ENCODE measurements at regions not wholly inside any gene's neighbourhood (a gene's known extent, or its start where the extent isn't known, plus 50 kb on each side); places are given as distances from the start of the nearest gene placed in this dataset.

- no peak overlapping the region for H3K4me3 ChIP-seq (ENCODE audit: low read length)
- H3K4me1 ChIP-seq (ENCODE audit: control insufficient read depth, insufficient read depth, low read length) = no peaks in the 10 kb centered on the region
- no peaks in the 10 kb centered on the region for H3K27me3 ChIP-seq (ENCODE audit: control insufficient read depth, insufficient read depth, low read length)
- no peak overlapping the region for H3K27ac ChIP-seq (ENCODE audit: low read depth, low read length)
- no peaks in the 10 kb centered on the region for H3K36me3 ChIP-seq (ENCODE audit: control insufficient read depth, insufficient read depth, low read length)
- H3K9ac ChIP-seq (ENCODE audit: low read length) = no peak overlapping the region
These were observed 312.9 kb upstream of the ARID1B start for GRCh38 chr6:156464100-156464878.

GRCh38 chr6:156461647-156462046 lies 315.5 kb upstream of the ARID1B start:
- H3K9ac ChIP-seq (ENCODE audit: low read length) = no peak overlapping the region
- no peak overlapping the region for H3K27ac ChIP-seq (ENCODE audit: low read depth, low read length)
- no peaks in the 10 kb centered on the region for H3K36me3 ChIP-seq (ENCODE audit: control insufficient read depth, insufficient read depth, low read length)
- no peaks in the 10 kb centered on the region for H3K27me3 ChIP-seq (ENCODE audit: control insufficient read depth, insufficient read depth, low read length)
- no peak overlapping the region for H3K4me3 ChIP-seq (ENCODE audit: low read length)
- no peaks in the 10 kb centered on the region for H3K4me1 ChIP-seq (ENCODE audit: control insufficient read depth, insufficient read depth, low read length)

- Histone ChIP-seq H3K4me3 (ENCODE audit: low read length) (no peak overlapping the region), H3K4me1 (ENCODE audit: control insufficient read depth, insufficient read depth, low read length) (no peaks in the 10 kb centered on the region), H3K27me3 (ENCODE audit: control insufficient read depth, insufficient read depth, low read length) (no peaks in the 10 kb centered on the region), H3K27ac (ENCODE audit: low read depth, low read length) (no peak overlapping the region), H3K36me3 (ENCODE audit: control insufficient read depth, insufficient read depth, low read length) (no peaks in the 10 kb centered on the region), H3K9ac (ENCODE audit: low read length) (no peak overlapping the region)
These were observed 319.6 kb upstream of the ARID1B start for GRCh38 chr6:156457601-156458000.

- H3K4me3 ChIP-seq (ENCODE audit: low read length) = no peak overlapping the region
- H3K27ac ChIP-seq (ENCODE audit: low read depth, low read length) = no peak overlapping the region
- H3K27me3 ChIP-seq (ENCODE audit: control insufficient read depth, insufficient read depth, low read length) = no peaks in the 10 kb centered on the region
- no peaks in the 10 kb centered on the region for H3K36me3 ChIP-seq (ENCODE audit: control insufficient read depth, insufficient read depth, low read length)
- no peaks in the 10 kb centered on the region for H3K4me1 ChIP-seq (ENCODE audit: control insufficient read depth, insufficient read depth, low read length)
- H3K9ac ChIP-seq (ENCODE audit: low read length) = no peak overlapping the region
These were observed 321.3 kb upstream of the ARID1B start for GRCh38 chr6:156455847-156456246.

GRCh38 chr6:156454867-156455266 lies 322.3 kb upstream of the ARID1B start:
- no peaks in the 10 kb centered on the region for H3K4me1 ChIP-seq (ENCODE audit: control insufficient read depth, insufficient read depth, low read length)
- H3K27me3 ChIP-seq (ENCODE audit: control insufficient read depth, insufficient read depth, low read length) = no peaks in the 10 kb centered on the region
- H3K27ac ChIP-seq (ENCODE audit: low read depth, low read length) = no peak overlapping the region
- no peak overlapping the region for H3K4me3 ChIP-seq (ENCODE audit: low read length)
- H3K9ac ChIP-seq (ENCODE audit: low read length) = no peak overlapping the region
- no peaks in the 10 kb centered on the region for H3K36me3 ChIP-seq (ENCODE audit: control insufficient read depth, insufficient read depth, low read length)

GRCh38 chr6:156451726-156452125 lies 325.5 kb upstream of the ARID1B start:
- no peaks in the 10 kb centered on the region for H3K27me3 ChIP-seq (ENCODE audit: control insufficient read depth, insufficient read depth, low read length)
- H3K36me3 ChIP-seq (ENCODE audit: control insufficient read depth, insufficient read depth, low read length) = no peaks in the 10 kb centered on the region
- no peaks in the 10 kb centered on the region for H3K4me1 ChIP-seq (ENCODE audit: control insufficient read depth, insufficient read depth, low read length)
- no peak overlapping the region for H3K9ac ChIP-seq (ENCODE audit: low read length)
- H3K27ac ChIP-seq (ENCODE audit: low read depth, low read length) = no peak overlapping the region
- no peak overlapping the region for H3K4me3 ChIP-seq (ENCODE audit: low read length)

- no peak overlapping the region for H3K27ac ChIP-seq (ENCODE audit: low read depth, low read length)
- H3K36me3 ChIP-seq (ENCODE audit: control insufficient read depth, insufficient read depth, low read length) = no peaks in the 10 kb centered on the region
- no peaks in the 10 kb centered on the region for H3K27me3 ChIP-seq (ENCODE audit: control insufficient read depth, insufficient read depth, low read length)
- H3K4me1 ChIP-seq (ENCODE audit: control insufficient read depth, insufficient read depth, low read length) = no peaks in the 10 kb centered on the region
- no peak overlapping the region for H3K9ac ChIP-seq (ENCODE audit: low read length)
- H3K4me3 ChIP-seq (ENCODE audit: low read length) = no peak overlapping the region
These were observed 326.1 kb upstream of the ARID1B start for GRCh38 chr6:156451088-156451487.

GRCh38 chr6:156450421-156450820 lies 326.8 kb upstream of the ARID1B start:
- H3K27me3 ChIP-seq (ENCODE audit: control insufficient read depth, insufficient read depth, low read length) = no peaks in the 10 kb centered on the region
- no peaks in the 10 kb centered on the region for H3K4me1 ChIP-seq (ENCODE audit: control insufficient read depth, insufficient read depth, low read length)
- no peak overlapping the region for H3K27ac ChIP-seq (ENCODE audit: low read depth, low read length)
- no peak overlapping the region for H3K4me3 ChIP-seq (ENCODE audit: low read length)
- no peaks in the 10 kb centered on the region for H3K36me3 ChIP-seq (ENCODE audit: control insufficient read depth, insufficient read depth, low read length)
- H3K9ac ChIP-seq (ENCODE audit: low read length) = no peak overlapping the region

- Histone ChIP-seq H3K36me3 (ENCODE audit: control insufficient read depth, insufficient read depth, low read length) (no peaks in the 10 kb centered on the region), H3K9ac (ENCODE audit: low read length) (no peak overlapping the region), H3K4me3 (ENCODE audit: low read length) (no peak overlapping the region), H3K27ac (ENCODE audit: low read depth, low read length) (no peak overlapping the region), H3K4me1 (ENCODE audit: control insufficient read depth, insufficient read depth, low read length) (no peaks in the 10 kb centered on the region), H3K27me3 (ENCODE audit: control insufficient read depth, insufficient read depth, low read length) (no peaks in the 10 kb centered on the region)
These were observed 327.6 kb upstream of the ARID1B start for GRCh38 chr6:156449569-156449968.

- Histone ChIP-seq H3K27ac (ENCODE audit: low read depth, low read length) (no peak overlapping the region), H3K4me1 (ENCODE audit: control insufficient read depth, insufficient read depth, low read length) (no peaks in the 10 kb centered on the region), H3K36me3 (ENCODE audit: control insufficient read depth, insufficient read depth, low read length) (no peaks in the 10 kb centered on the region), H3K4me3 (ENCODE audit: low read length) (no peak overlapping the region), H3K9ac (ENCODE audit: low read length) (no peak overlapping the region), H3K27me3 (ENCODE audit: control insufficient read depth, insufficient read depth, low read length) (no peaks in the 10 kb centered on the region)
These were observed 328.1 kb upstream of the ARID1B start for GRCh38 chr6:156449128-156449527.

- Histone ChIP-seq H3K4me3 (ENCODE audit: low read length) (no peak overlapping the region), H3K36me3 (ENCODE audit: control insufficient read depth, insufficient read depth, low read length) (no peaks in the 10 kb centered on the region), H3K9ac (ENCODE audit: low read length) (no peak overlapping the region), H3K27me3 (ENCODE audit: control insufficient read depth, insufficient read depth, low read length) (no peaks in the 10 kb centered on the region), H3K27ac (ENCODE audit: low read depth, low read length) (no peak overlapping the region), H3K4me1 (ENCODE audit: control insufficient read depth, insufficient read depth, low read length) (no peaks in the 10 kb centered on the region)
These were observed 328.6 kb upstream of the ARID1B start for GRCh38 chr6:156448579-156448978.

- Histone ChIP-seq H3K4me1 (ENCODE audit: control insufficient read depth, insufficient read depth, low read length) (no peaks in the 10 kb centered on the region), H3K27me3 (ENCODE audit: control insufficient read depth, insufficient read depth, low read length) (no peaks in the 10 kb centered on the region), H3K9ac (ENCODE audit: low read length) (no peak overlapping the region), H3K36me3 (ENCODE audit: control insufficient read depth, insufficient read depth, low read length) (no peaks in the 10 kb centered on the region), H3K27ac (ENCODE audit: low read depth, low read length) (no peak overlapping the region), H3K4me3 (ENCODE audit: low read length) (no peak overlapping the region)
These were observed 336.5 kb upstream of the ARID1B start for GRCh38 chr6:156440688-156441087.

GRCh38 chr6:156438350-156438923 lies 338.7 kb upstream of the ARID1B start:
- Histone ChIP-seq H3K27ac (ENCODE audit: low read depth, low read length) (no peak overlapping the region), H3K4me1 (ENCODE audit: control insufficient read depth, insufficient read depth, low read length) (no peaks in the 10 kb centered on the region), H3K36me3 (ENCODE audit: control insufficient read depth, insufficient read depth, low read length) (no peaks in the 10 kb centered on the region), H3K9ac (ENCODE audit: low read length) (no peak overlapping the region), H3K4me3 (ENCODE audit: low read length) (no peak overlapping the region), H3K27me3 (ENCODE audit: control insufficient read depth, insufficient read depth, low read length) (no peaks in the 10 kb centered on the region)
